Tibial nerve (tissue), 4 donors: ENCODE measurements at regions not wholly inside any gene's neighbourhood (a gene's known extent, or its start where the extent isn't known, plus 50 kb on each side); places are given as distances from the start of the nearest gene placed in this dataset.
"Not testable (repeated sequence)": the region's sequence is repeated elsewhere in the genome, so short reads cannot be mapped to it uniquely, and the experiment has no call there.

Experiments
- DNase-seq, 2 donors: peaks; one replicate each; pipeline ENCODE4 v3.0.0-alpha.2; 2019; ENCODE audit warnings: low spot score in 2 of 2
- H3K27ac ChIP-seq, 4 donors: fragments of 200-600 bp; sonication (generic) in 3 of 4; one replicate each; pipeline ENCODE4 v1.5.1; 2017 to 2019; ENCODE audit warnings: mild to moderate bottlenecking in 1 of 4
- H3K27me3 ChIP-seq, 2 donors: fragments of 200-600 bp; sonication (generic) in 1 of 2; one replicate each; pipeline versions ENCODE4 v1.5.1 to v1.6.0; 2017 to 2019
- H3K36me3 ChIP-seq, 3 donors: fragments of 200-600 bp; sonication (generic); one replicate each; pipeline ENCODE4 v1.5.1; 2018 to 2019
- H3K4me1 ChIP-seq, 4 donors: fragments of 200-600 bp; sonication (generic) in 3 of 4; one replicate each; pipeline ENCODE4 v1.5.1; 2017 to 2019
- H3K4me3 ChIP-seq, 4 donors: fragments of 200-600 bp; sonication (generic) in 3 of 4; one replicate each; pipeline ENCODE4 v1.5.1; 2017 to 2019; ENCODE audit warnings: mild to moderate bottlenecking in 1 of 4, moderate library complexity in 1 of 4
- H3K9me3 ChIP-seq, 4 donors: fragments of 200-600 bp; sonication (generic) in 3 of 4; one replicate each; pipeline ENCODE4 v1.5.1; 2017 to 2019
- CTCF ChIP-seq, 5 experiments: fragments of 200-600 bp in 3 of 5; fragments of 450-650 bp in 2 of 5; sonication (generic) in 3 of 5; IDR thresholded peaks; one replicate each; pipeline ENCODE4 v1.5.1; 2016 to 2019; ENCODE audit warnings: antibody characterized with exemption in 5 of 5, mild to moderate bottlenecking in 3 of 5, moderate library complexity in 2 of 5
- EP300 ChIP-seq, 2 donors: sonication (generic); formaldehyde crosslinking; IDR thresholded peaks; one replicate each; pipeline ENCODE4 v1.6.1; 2017; ENCODE audit warnings: antibody characterized with exemption in 2 of 2, mild to moderate bottlenecking in 1 of 2
- POLR2A ChIP-seq, 2 donors: fragments of 450-650 bp; IDR thresholded peaks; one replicate each; pipeline ENCODE4 v1.6.1; 2017; ENCODE audit warnings: antibody characterized with exemption in 2 of 2, mild to moderate bottlenecking in 2 of 2, moderate library complexity in 2 of 2
- WGBS, 2 donors: methylation state at CpG; one replicate each; pipeline ENCODE4 v1.1.5; 2018; 5-methylcytosine and 5-hydroxymethylcytosine counted together

GRCh38 chr20:48329676-48330664 is 497.8 kb downstream of the PREX1 start:
- Histone ChIP-seq H3K4me1 (no peaks in the 10 kb centered on the region), H3K9me3 (no peaks in the 10 kb centered on the region), H3K27me3 (no peaks in the 10 kb centered on the region), H3K36me3 (no peaks in the 10 kb centered on the region), H3K27ac (no peak overlapping the region), H3K4me3 (no peak overlapping the region)
- no peak for DNase-seq
- TF ChIP-seq CTCF (IDR thresholded peaks at IDR 0.05) (no peak), POLR2A (IDR thresholded peaks at IDR 0.05) (no peak), EP300 (IDR thresholded peaks at IDR 0.05) (no peak)
- 76 to 82% methylated on average over 6 to 8 of the region's 8 CpGs for WGBS, 2 donors

GRCh38 chr20:48329031-48329615 is 498.7 kb downstream of the PREX1 start:
- DNase-seq = no peak
- 64 to 68% methylated on average over 4 of the region's 4 CpGs for WGBS, 2 donors
- TF ChIP-seq CTCF (IDR thresholded peaks at IDR 0.05) (no peak), EP300 (IDR thresholded peaks at IDR 0.05) (no peak), POLR2A (IDR thresholded peaks at IDR 0.05) (no peak)

GRCh38 chr20:48327848-48328247 is 500.0 kb downstream of the PREX1 start:
- DNase-seq, H3K27ac ChIP-seq, H3K4me1 ChIP-seq, H3K36me3 ChIP-seq, H3K9me3 ChIP-seq, H3K27me3 ChIP-seq, H3K4me3 ChIP-seq: not testable (repeated sequence)
- WGBS, 2 donors = 89 to 93% methylated on average over 8 of the region's 8 CpGs

More at GRCh38 chr20:48329031-48329615, 498.7 kb downstream of the PREX1 start:
- no peak overlapping the region for H3K27ac ChIP-seq
- H3K4me3 ChIP-seq = no peak overlapping the region
- H3K27me3 ChIP-seq = no peaks in the 10 kb centered on the region
- H3K36me3 ChIP-seq = no peaks in the 10 kb centered on the region
- H3K4me1 ChIP-seq = no peaks in the 10 kb centered on the region
- H3K9me3 ChIP-seq = no peaks in the 10 kb centered on the region

GRCh38 chr20:48326868-48327267 is 500.9 kb downstream of the PREX1 start:
- WGBS, 2 donors = 48 to 66% methylated on average over 11 of the region's 11 CpGs
- Histone ChIP-seq H3K9me3 (no peaks in the 10 kb centered on the region), H3K27ac (no peak overlapping the region), H3K36me3 (no peaks in the 10 kb centered on the region), H3K4me3 (no peak overlapping the region), H3K4me1 (no peaks in the 10 kb centered on the region), H3K27me3 (no peaks in the 10 kb centered on the region)
- TF ChIP-seq POLR2A (IDR thresholded peaks at IDR 0.05) (no peak), CTCF (IDR thresholded peaks at IDR 0.05) (no peak), EP300 (IDR thresholded peaks at IDR 0.05) (no peak)
- peak in 1 of 2 donors; percentile 27 for DNase-seq

GRCh38 chr20:48326434-48326691 is 501.4 kb downstream of the PREX1 start:
- Histone ChIP-seq H3K9me3 (no peaks in the 10 kb centered on the region), H3K4me1 (no peaks in the 10 kb centered on the region), H3K27ac (no peak overlapping the region), H3K4me3 (no peak overlapping the region), H3K27me3 (no peaks in the 10 kb centered on the region), H3K36me3 (no peaks in the 10 kb centered on the region)
- no peak for TF ChIP-seq EP300 (IDR thresholded peaks at IDR 0.05)
- no peak for TF ChIP-seq CTCF (IDR thresholded peaks at IDR 0.05)
- TF ChIP-seq POLR2A (IDR thresholded peaks at IDR 0.05) = no peak
- no peak for DNase-seq
- 100% methylated on average over 2 of the region's 4 CpGs; no CpG with 5 or more reads in 1 of the 2 donors for WGBS, 2 donors
